Muscle of back (tissue), 3 donors: ENCODE measurements at regions not wholly inside any gene's neighbourhood (a gene's known extent, or its start where the extent isn't known, plus 50 kb on each side); places are given as distances from the start of the nearest gene placed in this dataset.
A peak's percentile ranks its signal among the peaks of the same experiment; 100 is the strongest.

ENCODE experiments used
- DNase-seq, 3 donors: peaks; one replicate each; pipeline versions ENCODE4 v3.0.0 to v3.0.0-alpha.2; 2013

DNA sequence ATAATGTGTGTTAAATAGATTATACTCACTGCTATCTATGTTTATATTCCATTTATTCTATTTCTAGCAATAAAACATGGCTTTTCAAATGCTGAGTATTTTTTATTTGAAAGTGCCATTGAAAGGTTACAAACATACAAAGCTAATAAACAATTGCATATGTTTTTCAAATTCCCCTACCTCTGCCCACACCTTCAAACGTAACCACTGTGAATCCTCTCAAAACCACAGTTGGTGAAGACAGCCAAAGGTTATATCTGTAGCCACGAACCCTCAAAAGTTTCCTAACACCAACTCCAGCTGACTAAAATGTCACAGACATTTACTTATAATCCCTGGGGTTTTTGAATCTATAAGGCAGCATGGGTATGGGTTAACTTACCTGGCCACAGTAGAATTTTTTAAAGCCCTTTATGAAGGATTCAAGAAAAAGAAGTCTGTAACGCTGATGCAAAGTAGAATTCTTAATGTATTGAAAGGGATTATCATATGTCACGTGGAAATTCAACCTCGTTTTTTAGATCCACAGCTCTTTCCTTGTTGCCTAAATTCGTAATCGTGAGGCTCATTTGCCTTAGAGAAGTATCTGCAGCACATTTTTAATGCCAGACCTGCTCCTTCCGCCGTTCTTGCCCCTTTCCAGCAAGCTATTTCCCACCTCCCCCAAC is 122.5 kb upstream of the ZC3H12C start:
- DNase-seq, result no peak

DNA sequence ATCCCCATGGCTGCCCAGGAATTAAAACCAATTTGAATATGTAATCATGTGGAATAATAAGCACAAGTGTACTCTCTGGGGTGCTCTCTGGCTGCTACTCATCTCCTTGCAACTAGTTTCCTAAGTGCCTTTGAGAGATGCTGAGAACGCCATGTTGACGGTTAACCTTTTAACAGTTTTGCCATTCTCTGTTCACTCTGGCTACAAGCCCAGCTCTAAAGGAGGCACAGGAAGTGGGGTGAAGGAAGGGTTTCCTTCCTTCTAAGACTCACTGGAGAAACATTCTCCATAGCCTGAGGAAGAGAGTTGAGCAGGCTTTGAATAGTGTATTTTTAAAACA is 122.0 kb upstream of the ZC3H12C start:
- DNase-seq, result peak; percentile 23 to 56 (median 50)

DNA sequence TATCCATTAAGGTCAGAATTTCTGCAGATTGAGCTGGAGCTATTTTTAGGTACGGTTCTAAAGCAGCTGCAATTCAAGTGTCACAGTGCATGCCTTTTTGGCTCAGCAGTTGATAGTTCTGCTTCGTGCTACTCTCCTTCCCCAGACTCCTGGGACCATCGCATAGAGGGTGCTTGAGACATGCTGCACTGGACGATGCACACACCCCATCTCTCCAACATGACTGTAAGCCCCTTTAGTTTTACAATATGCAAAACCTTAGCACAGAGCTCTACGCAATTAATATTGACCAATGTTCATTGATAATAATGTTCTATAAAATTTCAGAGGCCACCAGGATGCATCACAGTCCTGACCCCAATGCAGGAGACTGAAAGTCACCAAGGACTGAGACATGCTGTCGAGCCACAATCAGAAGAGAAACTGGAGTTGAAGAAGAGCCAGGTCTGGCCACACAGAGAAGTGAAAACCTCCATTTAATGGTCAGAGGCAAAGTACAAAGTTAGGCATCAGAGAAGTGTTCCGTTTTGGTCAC is 120.9 kb upstream of the ZC3H12C start:
- peak; percentile 10 to 43 (median 16) for DNase-seq

DNA sequence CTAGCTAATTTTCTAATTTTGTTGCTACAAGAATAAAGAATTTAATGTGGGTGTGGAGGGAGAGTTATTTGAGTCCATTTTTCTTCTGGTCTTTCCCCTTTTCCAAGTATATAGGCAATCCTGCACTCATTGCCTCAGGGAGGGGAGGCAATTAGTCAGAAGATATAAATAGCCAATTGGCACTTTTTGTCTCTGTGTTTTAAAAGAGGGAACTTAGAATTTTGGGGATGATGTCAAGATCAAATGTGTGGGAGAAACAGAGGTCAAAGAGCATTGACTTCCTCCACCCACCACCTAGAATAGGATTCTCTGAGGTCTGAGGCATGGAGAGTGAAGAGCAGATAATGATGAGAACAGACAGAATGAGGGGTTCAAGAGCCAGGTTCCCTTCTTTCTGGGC is 120.3 kb upstream of the ZC3H12C start:
- no peak for DNase-seq

DNA sequence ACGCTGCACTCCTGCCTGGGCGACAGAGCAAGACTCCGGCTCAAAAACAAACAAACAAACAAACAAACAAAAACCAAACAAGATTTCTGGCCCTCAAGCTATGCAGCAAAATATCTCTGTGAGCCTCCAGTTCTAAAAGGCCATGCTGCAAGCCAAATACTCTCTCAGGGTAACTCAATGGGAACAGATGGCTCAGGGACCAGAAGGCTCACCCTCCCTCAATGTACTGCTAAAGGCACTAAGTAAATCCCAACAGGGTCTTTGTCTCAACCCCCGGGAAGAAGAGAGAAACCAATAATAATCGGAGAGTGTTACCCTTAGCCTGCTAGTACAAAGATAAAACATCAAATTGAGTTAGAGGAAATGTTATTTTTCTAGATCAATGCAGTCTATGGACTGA is 119.7 kb upstream of the ZC3H12C start:
- no peak for DNase-seq

DNA sequence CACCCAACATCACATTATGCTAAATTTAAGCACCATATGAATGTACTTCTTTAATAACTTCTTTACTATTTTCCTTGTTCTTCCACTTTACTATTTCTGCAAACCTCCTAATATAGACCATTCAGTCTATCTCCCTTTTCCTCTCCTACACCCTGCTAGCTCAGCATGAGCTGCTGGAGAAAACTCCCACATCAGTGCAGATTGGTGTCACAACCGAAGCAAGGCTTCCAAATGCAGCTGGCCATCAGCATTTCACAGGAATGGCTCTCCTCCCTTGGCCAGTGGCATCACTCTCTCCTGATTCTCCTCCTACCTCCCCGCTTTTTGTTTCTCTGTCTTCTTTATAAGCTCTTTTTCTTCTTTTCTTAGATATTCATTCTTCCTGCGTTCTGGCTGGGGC is 118.7 kb upstream of the ZC3H12C start:
- DNase-seq, result no peak

DNA sequence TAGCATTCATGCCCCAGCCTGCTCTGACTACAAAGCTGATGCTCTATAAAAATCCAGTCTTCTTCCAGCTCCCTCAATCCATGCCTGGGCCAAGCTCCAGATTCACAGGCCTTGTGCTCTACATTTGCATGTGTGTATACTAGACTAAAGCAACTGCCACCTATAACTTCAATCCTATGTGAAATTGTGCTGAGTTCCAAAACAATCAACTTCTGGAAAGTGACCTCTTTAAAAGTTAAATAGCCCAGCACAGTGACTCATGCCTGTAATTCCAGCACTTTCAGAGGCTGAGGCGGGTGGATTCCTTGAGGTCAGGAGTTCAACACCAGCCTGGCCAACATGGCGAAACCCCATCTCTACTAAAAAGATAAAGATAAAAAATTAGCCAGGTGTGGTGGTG is 114.3 kb upstream of the ZC3H12C start:
- DNase-seq, result no peak

DNA sequence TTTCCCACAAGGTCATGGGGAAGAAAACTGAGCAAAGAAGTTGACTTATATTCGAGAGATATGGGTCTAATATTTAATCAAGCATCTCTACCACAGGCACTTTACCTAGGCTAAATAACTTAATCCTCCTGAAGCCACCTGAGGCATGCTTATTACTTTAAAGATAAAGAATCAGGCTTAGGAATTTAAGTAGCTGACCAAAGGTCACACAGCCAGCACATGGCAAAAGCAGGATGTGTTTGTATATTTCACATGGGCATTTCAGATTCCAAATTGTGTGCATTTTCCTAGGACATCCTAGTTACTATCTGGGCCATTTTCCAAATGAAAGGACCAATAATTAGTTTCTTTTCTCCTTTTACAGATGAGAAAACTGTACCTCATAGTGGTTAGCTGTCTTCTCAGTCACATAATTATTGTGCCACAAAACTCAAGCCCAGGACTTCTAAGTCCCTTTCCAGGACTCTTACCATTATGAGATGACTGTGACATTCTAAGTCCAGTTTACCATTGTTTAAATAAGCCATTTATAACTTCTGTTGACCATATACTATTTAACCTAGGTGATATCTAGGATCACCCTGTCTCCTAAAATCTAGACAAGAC is 112.1 kb upstream of the ZC3H12C start:
- no peak for DNase-seq

DNA sequence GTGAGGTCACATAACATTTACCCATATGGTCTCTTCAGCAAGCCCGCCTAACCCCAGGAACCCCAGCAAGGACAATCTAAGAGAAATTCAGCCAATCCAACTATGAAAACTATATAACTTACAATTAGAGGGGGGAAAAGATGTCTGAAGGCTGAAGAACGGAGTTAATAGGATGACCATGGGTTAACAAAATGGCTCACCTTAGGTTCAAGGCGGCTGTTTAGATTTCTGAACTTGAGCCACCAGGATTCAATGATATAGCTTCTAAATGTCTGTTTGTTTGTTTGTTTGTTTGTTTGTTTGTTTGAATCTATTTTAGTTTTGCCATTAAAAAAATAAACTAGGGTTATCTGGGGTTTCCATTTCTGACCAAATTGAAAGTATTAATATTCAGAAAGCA is 109.8 kb upstream of the ZC3H12C start:
- no peak for DNase-seq

DNA sequence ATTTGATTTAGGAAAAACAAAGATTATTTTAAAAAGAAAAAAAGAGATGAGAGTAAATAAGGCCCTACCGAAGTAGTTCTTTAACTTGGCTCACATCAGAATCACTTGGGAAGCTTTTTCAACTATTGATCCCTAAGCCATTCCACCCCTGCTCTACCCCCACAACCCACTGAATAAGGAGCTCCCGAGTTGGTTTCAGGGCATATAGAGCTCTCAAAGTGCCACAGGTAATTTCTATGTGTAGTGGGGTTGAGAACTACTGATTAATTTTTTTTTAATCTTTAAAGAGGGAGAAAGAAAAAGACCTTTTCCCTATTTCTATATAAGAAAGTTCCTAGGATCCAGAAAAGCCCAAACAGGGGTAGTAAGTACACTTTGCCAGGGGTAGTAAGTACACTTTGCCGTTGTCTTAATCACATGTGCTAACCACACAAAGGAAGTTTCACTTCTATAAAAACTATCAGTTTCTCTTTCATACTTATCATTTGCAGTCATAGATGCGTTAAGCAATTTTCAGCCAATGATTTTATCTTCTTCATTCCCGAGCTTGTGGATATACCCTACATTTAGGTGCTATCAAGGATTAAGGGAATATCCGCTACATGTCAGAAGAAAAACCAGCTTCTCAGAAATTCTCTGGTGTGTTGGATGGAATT is 108.4 kb upstream of the ZC3H12C start:
- no peak for DNase-seq

DNA sequence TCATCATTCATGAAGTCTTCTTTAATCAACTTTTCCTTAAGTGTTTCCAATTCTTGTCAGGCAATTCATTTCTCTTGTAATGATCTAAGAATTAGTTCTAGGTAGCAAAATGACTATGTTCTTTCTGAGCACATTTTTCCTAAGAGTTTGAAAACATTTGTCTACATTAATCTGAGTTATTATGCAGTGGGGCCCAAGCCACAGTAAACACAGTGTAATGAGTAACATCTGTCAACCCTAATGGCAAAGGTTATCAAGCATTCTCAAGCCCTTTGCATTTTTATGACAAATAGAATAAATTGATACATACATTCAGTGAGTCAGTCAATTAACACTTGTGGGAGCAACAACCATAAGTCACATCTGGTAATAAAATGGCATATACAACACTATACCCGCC is 106.7 kb upstream of the ZC3H12C start:
- no peak for DNase-seq

DNA sequence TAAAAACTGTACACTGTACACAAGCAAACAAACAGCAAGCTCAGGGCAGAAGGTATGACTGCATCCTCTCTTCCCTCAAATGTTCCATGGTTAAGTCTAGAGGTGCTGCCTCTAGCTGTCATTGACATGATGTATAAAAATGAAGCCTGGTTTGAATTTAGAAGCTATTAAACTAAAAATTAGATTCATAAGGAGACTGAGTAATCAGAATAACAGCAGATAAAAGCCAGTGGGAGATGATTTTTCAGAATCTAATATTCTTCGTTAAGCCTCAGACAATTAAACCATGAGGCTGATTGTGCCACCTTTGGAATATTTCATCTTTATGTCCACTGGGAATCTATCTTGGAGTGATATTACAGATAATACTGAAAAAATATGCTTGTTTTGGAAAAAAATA is 101.4 kb upstream of the ZC3H12C start:
- DNase-seq, result no peak

DNA sequence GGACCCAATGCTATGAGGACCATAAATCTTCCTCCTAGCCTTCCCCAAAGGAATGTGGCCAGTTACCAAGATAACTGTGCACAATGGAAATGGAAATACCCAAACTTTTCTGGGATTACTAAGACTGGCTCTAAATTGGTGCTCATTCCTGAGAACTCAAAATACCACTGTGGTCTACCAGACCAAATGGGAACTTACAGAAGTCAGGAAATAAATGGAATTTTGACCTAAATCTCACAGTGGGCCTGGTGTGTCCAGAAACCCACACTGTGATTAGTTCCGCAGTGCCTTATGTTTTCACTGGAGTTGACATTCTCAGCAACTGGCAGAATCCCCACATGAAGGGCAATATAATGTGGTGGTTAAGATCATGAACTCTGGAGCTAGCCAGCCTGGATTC is 99.4 kb upstream of the ZC3H12C start:
- DNase-seq, result peak in 1 of 3 donors; percentile 34

DNA sequence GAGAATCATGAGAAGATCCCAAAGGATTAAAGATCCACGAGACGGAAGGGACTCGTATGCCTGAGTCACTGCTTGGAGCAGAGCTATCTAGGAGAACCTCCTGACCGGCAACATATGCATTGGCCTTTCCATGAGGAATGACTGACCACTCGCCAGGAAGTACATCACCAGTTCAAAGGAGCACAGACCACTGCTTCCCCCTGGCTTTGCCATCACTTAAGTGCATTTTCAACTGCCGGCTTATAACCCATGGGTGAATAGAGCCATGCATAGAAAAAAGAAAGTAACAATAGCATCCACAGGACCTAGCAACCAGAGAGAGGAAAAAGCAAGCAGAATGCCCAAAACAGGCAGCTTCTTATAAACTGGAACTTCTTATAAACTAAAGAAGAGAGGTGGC is 98.3 kb upstream of the ZC3H12C start:
- DNase-seq, result no peak

DNA sequence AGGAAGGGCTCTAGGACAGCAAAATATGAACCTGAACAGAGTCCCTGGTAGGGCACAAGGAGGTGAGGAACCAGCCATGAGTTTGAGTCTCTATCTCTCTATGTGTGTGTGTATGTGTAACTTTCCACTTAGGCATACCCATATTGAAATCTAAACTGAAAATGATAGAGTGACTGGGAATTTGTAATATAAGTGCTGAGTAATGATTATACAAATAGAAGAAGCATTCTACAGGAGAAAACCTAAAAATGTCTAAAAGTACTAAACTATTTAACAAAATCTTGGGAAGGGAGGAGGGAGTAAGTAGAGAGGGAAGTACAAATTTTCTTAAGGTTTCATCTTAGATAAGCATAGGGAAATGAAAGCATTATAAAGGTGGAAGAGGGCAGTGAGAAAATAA is 97.1 kb upstream of the ZC3H12C start:
- DNase-seq, result no peak

DNA sequence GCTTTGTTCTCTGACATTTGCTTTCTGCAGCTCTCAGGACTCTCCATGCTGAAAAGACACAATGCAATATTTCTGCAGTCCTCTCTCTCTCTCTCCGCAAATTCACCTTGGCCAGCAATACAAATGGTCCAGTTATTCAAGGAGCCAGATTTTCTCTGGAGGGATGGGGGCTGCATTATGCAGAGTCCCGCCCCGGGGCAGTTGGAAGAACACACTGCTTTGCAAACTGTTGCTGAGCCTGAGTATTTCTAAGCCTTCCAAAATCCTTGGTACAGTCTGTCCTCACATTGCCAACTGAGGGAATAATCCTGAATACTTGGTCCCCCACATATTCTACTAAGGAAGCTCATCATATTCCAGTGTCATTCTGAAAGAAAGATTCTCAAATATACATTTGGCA is 94.3 kb upstream of the ZC3H12C start:
- DNase-seq, result no peak

DNA sequence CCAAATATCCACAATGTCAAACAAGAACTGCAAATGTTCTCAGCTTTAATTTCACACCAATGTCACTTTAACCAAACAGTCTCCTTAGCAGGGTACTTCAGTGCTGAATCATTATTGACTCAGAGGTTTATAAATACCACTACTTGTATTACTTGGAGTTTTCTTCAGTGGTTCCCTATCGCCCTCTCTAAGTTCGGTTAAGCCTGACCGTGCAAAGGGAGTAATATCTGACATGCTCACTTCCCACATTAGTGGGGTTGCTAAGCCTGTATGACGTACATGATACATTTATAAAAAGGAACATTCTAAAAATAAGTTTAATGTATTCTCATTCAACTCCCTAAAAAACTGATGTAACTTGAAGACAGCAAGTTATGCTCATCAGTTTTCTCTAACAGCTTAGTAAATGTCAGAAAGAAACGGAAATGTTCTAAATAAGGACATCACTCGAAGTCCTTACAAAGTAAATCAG is 93.1 kb upstream of the ZC3H12C start:
- DNase-seq, result peak; percentile 20 to 92 (median 39)

DNA sequence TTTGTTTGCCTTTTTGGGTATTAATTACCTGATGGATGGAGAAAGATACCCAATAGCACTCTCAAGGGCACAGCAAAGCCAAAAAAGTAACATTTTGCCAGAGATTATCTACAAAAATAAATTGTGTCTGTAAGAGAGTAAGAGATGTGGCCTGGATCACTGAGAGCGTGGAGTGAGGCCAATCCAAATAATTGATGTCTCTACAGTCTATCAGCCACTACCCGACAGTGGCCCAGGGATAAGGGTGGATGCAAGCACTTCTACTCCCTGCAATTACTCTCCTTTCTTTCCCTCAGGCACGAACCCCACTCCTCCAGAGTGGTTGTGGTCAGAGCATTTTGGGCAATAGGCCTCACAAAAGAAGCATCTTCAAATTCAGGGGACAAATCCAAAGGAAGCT is 92.3 kb upstream of the ZC3H12C start:
- no peak for DNase-seq

DNA sequence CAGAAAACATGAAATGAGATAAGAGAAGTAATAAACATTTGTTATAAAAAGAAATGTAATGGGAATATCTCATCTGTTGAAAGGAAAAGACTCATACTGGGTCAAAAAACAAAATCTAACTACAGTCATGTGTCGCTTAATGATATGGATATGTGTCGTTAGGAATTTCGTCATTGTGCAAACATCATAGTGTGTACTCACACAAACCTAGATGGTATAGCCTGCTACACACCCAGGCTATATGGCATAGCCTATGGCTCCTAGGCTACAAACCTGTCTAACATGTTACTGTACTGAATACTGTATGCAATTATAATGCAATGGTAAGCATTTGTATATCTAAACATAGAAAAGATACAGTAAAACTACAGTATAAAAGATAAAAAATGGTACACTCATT is 89.8 kb upstream of the ZC3H12C start:
- DNase-seq, result no peak

DNA sequence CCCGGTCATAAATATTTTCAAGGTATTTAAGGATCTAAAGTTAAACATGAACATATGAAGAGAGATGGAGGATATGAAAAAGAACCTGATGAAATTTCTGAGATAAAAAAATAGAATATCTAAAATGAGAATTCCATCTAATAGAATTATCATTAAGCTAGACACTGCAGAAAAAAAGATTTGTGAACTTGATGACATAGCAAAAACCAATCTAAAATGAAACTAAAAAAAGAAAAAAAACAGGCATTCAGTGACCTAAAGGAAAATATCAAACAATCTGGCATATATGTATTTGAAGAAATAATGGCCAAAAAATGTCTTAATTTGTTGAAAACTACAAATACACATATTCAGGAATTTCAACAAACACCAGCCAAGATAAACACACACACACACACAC is 81.6 kb upstream of the ZC3H12C start:
- no peak for DNase-seq

DNA sequence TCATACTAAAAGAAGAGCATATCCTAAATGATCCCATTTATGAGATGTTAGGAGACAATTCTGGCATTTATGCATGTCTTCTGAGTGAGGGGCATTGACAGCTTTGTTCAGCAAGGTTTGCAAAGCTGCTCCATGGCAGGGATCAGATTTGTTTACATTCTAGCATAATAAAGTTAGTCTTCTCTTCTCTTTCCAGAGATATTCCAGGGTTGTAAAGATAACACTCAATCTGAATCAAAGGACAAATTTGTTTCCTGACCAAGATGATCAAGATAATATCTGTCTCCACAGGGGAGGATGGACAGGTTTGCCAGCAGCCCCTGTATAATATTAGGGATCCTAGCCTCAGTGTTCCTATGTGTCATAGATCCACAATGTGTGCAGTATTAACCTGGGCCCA is 77.5 kb upstream of the ZC3H12C start:
- no peak for DNase-seq

DNA sequence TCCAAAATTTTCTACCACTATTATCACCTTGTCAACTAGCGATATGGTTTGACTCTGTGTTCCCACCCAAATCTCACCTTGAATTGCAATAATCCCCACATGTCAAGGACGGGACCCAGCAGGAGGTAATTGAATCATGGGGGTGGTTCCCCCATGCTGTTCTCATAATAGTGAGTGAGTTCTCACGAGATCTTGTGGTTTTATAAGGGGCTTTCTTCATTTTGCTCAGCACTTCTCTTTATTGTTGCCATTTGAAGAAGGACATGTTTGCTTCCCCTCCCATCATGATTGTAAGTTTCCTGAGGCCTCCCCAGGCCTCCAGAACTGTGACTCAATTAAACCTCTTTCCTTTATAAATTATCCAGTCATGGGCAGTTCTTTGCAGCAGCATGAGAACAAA is 73.5 kb upstream of the ZC3H12C start:
- no peak for DNase-seq

DNA sequence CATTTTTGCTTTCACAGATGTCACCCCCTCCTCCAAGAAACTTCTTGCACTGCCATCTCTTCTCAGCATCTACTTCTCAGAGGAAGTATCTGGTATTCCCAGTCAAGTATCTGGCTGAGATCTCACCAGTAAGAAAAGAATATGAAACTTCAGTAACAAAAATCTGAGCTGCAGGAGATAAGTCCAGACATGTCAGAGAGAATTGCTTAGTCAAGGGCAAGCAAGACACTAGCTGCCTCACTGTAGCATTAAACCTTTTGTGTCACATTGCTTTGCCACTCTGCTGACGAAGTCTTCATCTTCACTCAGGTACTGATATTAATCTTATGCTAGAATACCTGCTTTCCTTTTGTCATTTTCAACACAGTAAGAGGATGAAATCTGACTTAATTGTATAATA is 70.6 kb upstream of the ZC3H12C start:
- no peak for DNase-seq
